ENCODE measurements at regions not wholly inside any gene's neighbourhood (a gene's known extent, or its start where the extent isn't known, plus 50 kb on each side); places are given as distances from the start of the nearest gene placed in this dataset.
A peak's percentile ranks its signal among the peaks of the same experiment; 100 is the strongest.
"Not testable (repeated sequence)": the region's sequence is repeated elsewhere in the genome, so short reads cannot be mapped to it uniquely, and the experiment has no call there.

GRCh38 chr7:13126347-13126746 is 438.9 kb downstream of the ARL4A start:
- no peak overlapping the region for H3K4me3 ChIP-seq (ENCODE audit: low read depth, low read length)
- TF ChIP-seq CTCF (IDR thresholded peaks at IDR 0.05; ENCODE audit: insufficient read depth, low read depth, low read length), result no peak
- DNase-seq (ENCODE audit: low read depth), result no peak

- H3K4me3 ChIP-seq (ENCODE audit: low read depth, low read length), result no peak overlapping the region
- TF ChIP-seq CTCF (IDR thresholded peaks at IDR 0.05; ENCODE audit: insufficient read depth, low read depth, low read length), result no peak
- DNase-seq (ENCODE audit: low read depth), result no peak
Measured at GRCh38 chr7:13130321-13130720, 442.9 kb downstream of the ARL4A start.

GRCh38 chr7:13130906-13131305 is 443.5 kb downstream of the ARL4A start:
- H3K4me3 ChIP-seq (ENCODE audit: low read depth, low read length); DNase-seq (ENCODE audit: low read depth): not testable (repeated sequence)

GRCh38 chr7:13132314-13132713 is 444.9 kb downstream of the ARL4A start:
- no peak overlapping the region for H3K4me3 ChIP-seq (ENCODE audit: low read depth, low read length)
- no peak for DNase-seq (ENCODE audit: low read depth)
- TF ChIP-seq CTCF (IDR thresholded peaks at IDR 0.05; ENCODE audit: insufficient read depth, low read depth, low read length), result no peak

- not testable (repeated sequence) for DNase-seq (ENCODE audit: low read depth); H3K4me3 ChIP-seq (ENCODE audit: low read depth, low read length)
Measured at GRCh38 chr7:13136345-13136744, 448.9 kb downstream of the ARL4A start.

GRCh38 chr7:13139436-13139835 is 452.0 kb downstream of the ARL4A start:
- no peak overlapping the region for H3K4me3 ChIP-seq (ENCODE audit: low read depth, low read length)
- no peak for TF ChIP-seq CTCF (IDR thresholded peaks at IDR 0.05; ENCODE audit: insufficient read depth, low read depth, low read length)
- no peak for DNase-seq (ENCODE audit: low read depth)

GRCh38 chr7:13144673-13145072 is 457.2 kb downstream of the ARL4A start:
- H3K4me3 ChIP-seq (ENCODE audit: low read depth, low read length), result no peak overlapping the region
- peak; percentile 86 for DNase-seq (ENCODE audit: low read depth)
- no peak for TF ChIP-seq CTCF (IDR thresholded peaks at IDR 0.05; ENCODE audit: insufficient read depth, low read depth, low read length)

GRCh38 chr7:13148548-13148947 is 461.1 kb downstream of the ARL4A start:
- no peak overlapping the region for H3K4me3 ChIP-seq (ENCODE audit: low read depth, low read length)
- no peak for TF ChIP-seq CTCF (IDR thresholded peaks at IDR 0.05; ENCODE audit: insufficient read depth, low read depth, low read length)
- DNase-seq (ENCODE audit: low read depth), result no peak
